Limb (tissue), 2 donors: ENCODE measurements at regions not wholly inside any gene's neighbourhood (a gene's known extent, or its start where the extent isn't known, plus 50 kb on each side); places are given as distances from the start of the nearest gene placed in this dataset.
"Not testable (repeated sequence)": the region's sequence is repeated elsewhere in the genome, so short reads cannot be mapped to it uniquely, and the experiment has no call there.

ENCODE experiments used
- DNase-seq, 2 donors: peaks; one replicate each; pipeline ENCODE4 v3.0.0-alpha.2; 2016; ENCODE audit errors: extremely low spot score in 2 of 2

DNA sequence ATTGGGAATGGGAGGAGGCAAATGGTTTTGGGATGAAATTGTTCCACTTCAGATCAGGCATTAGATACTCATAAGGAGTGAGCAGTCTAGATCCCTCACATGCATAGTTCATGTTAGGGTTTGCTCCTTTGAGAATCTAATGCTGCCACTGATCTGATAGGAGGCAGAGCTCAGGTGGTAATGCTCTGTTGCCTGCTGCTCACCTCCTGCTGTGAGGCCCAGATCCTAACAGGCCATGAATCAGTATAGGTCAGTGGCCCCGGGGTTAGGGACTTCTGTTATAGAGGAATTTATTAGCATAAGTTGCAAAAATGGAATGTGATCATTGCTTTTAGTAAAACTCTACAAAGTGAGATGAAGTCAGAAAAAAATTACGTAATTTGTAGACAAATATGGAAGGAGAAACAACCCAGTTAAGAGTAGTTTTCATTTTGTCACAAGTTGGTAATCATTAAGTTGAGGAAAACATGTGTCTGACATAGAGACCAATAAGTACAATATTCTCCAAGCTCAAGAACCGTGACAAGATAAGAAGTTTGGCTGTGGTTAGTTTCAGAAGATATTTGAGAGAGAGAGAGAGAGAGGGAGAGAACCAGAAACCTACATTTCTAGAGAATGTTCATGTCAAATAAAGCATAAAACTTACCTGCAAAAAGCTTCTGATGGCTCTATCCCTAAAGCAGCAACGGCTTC is 689.7 kb upstream of the PRMT6 start:
- no peak for DNase-seq

DNA sequence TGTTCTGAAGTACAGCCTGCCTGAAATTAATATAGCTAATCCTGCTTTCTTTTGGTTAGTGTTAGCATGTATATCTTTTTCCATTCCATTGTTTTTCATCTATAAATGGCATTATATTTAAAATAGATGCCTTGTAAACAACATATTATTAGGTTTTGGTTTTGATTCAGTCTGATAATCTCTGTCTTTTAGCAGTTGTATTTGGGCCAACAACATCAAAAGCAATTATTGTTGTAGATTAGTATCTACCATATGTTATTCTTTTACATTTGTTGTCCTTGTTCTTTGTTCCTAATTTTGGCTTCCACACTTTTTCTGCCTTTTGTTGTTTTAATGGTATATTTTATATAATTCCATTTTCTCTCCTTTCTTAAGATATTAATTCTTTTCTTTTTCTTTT is 678.2 kb upstream of the PRMT6 start:
- DNase-seq, result no peak

DNA sequence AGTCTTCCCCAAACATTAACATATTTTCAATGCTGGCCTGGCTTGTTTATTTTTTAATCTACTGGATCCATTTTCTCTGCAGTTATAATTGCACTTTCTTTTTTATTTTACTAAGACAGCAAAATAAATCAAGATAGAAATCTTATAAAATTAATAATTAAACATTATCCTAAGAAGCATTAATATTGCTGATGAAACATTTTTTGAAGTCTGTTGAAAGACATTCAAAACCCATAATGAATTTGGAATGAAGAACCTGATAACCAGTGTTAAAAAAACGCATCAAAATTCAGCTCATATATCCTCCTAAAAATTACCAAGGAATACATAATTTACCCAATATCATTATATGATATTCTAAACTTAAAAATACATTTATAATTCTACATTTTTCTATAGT is 675.7 kb upstream of the PRMT6 start:
- no peak for DNase-seq

DNA sequence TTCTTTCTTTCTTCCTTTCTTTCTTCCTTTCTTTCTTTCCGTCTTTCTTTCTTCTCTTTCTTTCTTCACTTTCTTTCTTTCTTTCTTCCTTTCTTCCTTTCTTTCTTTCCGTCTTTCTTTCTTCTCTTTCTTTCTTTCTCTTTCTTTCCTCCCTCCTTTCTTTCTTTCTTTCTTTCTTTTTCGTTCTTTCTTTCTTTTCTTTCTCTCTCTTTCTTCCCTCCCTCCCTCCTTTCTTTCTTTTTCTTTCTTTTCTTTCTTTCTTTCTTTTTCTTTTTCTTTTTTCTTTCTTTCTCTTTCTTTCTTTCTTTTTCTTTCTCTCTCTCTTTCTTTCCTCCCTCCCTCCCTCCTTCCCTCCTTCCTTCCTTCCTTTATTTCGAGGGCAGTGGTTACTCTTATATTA is 667.3 kb upstream of the PRMT6 start:
- not testable (repeated sequence) for DNase-seq

DNA sequence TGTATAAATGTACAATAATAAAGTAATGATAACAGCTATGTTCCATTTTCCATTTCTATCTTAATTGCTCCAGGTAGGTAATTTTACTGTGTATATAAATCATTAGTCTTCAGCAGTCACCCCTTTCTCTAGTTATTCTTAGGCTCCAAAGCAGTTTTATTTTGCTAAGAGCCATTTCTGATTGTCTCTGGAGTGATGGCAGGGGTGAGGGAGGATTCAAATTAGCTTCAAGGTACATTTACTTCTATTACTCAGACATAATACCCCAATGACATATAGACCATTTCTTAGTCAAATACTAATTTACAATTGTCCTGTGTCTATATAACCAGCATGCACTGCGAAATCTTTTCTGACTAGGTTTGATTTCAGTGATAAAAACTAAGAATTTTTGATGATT is 663.4 kb upstream of the PRMT6 start:
- DNase-seq, result no peak

DNA sequence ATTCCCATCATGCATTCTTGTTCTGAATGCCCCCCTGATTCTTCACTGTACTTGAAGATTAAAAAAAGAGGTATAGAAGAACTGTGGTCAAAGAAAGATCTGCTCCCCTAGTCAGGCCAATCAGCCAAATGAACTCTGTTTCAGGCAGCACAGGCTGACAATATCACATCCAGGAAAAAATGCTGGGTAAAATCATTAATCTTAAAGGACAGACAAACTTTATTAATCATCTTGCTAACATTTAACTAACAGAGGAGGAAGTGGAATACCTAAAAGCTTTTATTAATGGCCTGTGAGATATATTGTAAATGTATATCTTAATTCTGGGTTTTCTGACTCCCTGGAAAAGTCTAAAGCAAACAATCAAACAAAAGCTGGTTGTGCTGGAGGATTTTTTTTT is 660.5 kb upstream of the PRMT6 start:
- DNase-seq, result no peak

DNA sequence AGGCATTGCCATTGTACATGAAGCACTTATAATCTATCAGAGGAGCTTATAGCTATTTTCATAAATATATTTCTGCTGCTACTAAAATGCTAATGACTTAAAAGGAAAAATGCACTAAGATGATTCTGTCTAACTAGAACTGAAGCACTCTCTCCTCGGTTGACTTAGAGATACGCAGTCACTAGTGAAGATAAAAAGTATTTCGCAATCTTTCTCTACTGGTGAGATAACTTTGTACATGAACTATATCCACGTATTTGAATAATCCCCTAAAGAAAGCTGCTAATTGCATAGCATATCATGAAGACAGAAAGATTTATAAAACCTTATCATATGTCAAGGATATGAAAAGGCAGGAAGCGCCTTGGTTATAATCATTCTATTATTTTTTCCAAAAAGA is 658.1 kb upstream of the PRMT6 start:
- DNase-seq, result no peak

DNA sequence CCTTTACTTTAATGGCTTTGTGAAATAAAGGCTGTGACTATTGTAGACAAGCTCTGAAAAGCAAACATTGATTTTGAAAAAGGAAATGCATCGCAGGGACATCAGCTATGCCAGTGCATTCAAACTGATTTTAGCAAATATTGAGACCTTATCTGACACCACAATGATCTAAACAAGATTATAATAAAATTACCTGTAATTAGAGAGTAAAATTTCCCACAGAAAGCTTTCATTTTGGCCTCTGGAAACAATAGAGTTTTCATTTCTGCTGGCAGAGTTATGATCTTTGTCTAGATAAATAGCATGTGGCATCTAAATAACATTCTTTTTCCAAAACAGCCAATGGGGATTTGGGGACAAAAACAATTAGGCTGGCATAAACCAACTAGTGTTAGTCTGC is 650.4 kb upstream of the PRMT6 start:
- DNase-seq, result no peak

DNA sequence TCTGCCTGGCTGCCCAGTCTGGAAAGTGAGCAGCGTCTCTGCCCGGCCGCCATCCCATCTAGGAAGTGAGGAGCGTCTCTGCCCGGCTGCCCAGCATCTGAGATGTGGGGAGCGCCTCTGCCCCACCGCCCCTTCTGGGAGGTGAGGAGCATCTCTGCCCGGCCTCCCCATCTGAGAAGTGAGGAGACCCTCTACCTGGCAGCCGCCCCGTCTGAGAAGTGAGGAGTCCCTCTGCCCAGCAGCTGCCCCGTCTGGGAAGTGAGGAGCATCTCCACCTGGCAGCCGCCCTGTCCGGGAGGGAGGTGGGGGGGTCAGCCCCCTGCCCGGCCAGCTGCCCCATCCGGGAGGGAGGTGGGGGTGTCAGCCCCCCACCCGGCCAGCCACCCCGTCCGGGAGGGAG is 644.2 kb upstream of the PRMT6 start:
- DNase-seq, result not testable (repeated sequence)

DNA sequence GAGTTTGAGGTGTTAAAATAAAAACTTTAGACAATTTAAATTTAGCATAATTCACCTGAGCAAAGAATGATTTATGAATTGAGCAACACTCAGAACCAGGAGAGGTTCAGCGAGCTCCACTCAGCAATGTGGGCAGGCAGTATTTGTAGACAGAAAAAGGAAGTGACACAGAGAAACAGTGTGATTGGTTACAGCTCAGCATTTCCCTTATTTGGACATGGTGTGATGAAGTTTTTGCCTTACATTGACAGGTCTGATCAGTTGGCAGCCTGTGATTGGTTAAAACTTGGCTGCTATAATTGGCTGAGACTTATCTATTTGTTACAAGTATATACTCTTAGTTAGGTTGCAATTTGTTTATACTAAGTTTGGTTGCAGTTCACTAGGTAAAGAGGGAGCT is 621.2 kb upstream of the PRMT6 start:
- DNase-seq, result no peak

DNA sequence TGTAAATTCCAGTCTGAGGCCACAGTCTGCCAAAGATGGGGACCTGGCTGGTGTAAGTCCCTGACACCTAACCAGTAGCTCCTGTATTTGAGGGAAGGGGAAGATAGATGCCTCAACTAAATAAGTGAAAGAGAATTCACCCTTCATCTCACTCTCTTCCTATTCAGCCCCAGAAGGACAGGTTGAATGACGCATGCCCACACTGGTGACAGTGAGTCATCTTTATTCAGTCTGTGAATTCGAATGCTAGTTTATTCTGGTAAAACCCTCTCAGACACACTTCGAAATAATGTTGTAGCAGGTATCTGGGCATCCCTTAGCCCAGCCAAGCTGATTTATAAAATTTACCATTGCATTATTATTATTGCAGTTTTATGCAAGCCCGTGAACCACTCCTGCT is 617.0 kb upstream of the PRMT6 start:
- DNase-seq, result no peak

DNA sequence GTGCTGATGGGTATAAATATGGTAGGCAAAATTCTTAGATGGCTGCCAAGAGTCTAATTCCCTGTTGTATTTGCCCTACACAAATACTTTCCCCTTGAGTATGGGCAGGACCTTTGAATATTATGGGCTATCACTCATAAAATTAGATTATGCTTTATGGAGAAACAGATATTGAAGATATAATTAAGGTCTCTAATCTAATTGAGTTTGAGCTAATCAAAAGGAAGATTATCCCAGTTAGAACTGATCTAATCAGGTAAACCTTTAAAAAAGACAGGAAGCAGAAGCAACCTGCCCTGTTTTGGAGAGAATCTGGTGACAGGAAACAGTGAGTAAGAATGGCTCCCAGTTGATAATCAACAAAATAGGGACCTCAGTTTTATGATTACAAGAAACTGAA is 609.0 kb upstream of the PRMT6 start:
- no peak for DNase-seq

DNA sequence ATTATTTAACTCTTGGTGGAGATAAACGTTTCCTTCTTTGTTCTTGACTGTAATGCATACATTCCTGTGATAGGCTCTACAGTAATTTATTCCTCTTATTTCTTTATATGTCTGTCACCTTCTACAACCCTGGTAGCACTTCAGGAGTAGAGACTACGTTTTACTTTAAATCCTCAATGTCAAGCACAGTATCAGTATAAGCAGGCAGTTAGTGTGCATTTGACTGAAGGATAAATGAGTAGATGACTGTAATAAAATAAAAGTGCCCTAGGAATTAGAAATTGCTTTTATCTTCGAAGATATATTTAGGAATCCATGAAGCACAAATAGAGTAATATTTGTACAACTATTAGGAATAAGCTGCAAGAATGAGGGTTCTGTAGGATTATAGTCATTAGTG is 599.6 kb upstream of the PRMT6 start:
- no peak for DNase-seq

DNA sequence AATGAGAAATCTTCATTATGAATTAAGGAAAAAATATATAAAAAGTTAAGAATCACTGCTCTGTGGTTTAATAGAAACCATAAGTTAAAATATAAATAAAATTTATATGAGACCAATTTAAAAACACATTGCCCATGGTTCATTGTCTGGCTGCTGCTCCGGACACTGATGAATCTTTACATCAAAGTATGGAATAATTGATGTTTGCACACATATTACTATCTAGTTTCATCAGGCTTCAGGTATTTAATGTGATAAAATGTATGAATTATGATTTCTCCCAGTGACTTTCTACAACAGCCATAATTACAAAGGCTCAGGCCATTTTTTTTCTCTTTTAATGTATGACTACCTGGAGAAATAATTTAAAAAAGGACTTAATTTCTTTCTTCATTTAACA is 599.1 kb upstream of the PRMT6 start:
- DNase-seq, result no peak

DNA sequence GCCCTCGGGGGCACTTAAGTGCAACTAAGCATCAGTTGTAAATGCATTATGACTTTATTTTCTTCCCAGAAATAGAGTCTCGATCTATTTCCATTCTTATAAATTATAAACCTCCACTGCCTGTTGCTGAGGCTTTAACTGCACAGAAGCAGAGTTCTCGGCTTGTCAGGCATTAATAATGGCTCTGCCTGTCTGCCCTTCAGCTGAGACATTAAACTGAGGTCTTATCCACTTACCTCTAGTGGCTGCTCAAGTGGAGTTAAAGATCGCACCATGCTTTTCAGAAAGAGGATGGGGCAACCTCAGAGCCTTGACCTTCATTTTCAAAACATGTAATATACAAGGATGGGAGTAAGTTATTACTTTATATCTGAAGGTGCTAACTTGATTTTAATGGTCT is 597.6 kb upstream of the PRMT6 start:
- no peak for DNase-seq

DNA sequence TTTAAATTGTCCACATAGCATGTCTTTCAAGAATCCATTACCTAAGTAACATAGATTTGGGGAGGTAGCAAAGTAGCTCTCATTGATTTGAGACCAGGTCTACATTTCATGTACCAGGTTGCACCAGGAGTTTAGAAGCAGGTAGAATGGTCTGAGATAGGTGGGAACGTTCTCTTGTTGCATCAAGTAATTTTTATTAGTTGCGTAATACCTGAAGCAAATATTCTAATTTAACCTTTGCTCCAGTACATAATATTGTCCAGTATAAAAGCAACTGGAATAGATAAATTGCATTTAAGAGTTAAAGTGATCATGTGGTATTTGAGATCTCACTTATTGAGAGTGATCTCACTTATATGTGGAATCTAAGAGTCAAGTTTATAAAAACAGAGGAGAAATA is 597.1 kb upstream of the PRMT6 start:
- DNase-seq, result no peak

DNA sequence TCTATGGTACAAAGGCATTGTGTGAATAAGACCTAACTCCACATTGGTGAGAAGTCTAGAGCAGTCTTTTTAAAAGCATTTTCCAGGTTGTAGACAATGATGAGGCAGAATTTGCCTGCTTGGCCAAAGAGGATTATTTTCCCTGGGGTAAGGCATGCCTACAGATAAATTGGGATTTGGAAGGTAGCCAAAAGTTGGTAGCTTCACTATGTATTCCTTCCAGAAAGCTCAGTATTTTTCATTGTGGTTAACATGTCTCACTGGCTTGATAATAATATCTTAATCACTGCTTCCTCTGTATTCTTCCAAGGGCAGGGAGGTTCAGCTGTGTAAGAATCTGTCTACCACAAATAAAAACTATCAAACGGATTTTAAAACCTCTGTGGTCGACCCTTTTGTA is 590.8 kb upstream of the PRMT6 start:
- DNase-seq, result no peak

DNA sequence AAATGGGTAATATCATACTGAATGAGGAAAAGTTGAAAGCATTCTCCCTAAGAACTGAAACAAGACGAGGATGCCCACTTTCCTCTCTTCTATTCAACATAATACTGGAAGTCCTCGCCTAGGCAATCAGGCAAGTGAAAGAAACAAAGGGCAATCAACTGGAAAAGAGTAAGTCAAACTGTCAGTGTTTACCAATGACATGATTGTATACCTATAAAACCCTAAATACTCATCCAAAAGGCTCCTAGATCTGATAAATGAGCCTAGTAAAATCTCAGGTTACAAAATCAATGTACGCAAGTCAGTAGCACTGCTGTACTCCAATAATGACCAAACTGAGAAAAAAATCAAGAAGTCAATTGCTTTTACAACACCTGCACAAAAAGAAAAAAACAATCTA is 575.8 kb upstream of the PRMT6 start:
- no peak for DNase-seq

DNA sequence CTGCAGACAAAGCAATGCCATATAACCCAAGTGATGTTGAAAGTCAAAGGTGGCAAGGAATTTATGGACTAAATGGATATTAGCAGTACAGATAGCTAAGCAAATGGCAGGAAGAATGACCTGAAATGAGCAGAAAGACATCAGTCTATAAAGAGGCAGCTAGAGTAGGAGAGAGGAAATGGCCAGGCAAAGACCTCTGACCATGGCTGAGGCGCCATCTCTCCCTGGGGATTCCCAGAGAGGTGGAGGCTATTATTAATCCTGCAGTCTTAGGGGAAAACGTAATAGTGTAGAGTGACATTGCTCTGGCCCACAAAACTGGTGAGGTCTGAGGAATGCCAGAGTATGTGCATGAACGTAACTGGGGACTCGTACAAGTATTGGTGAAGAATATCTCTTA is 563.6 kb upstream of the PRMT6 start:
- no peak for DNase-seq

DNA sequence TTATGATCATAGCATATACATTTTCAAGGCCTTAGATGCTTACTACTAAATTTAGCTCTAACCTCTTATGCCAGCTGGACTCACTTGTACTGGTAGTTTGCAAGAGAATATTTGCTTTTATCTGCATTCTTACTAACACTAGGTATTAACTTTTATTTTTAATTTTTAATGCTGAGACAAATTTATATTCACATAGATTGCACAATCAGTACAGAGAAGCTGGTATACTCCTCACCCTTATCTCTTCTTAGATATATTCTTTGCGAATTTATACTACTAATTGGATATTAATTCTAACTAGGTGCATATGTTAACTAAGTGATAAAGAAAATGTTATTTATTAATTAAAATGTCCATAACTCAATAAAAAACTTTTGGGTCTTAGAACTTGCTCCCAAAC is 561.8 kb upstream of the PRMT6 start:
- no peak for DNase-seq

DNA sequence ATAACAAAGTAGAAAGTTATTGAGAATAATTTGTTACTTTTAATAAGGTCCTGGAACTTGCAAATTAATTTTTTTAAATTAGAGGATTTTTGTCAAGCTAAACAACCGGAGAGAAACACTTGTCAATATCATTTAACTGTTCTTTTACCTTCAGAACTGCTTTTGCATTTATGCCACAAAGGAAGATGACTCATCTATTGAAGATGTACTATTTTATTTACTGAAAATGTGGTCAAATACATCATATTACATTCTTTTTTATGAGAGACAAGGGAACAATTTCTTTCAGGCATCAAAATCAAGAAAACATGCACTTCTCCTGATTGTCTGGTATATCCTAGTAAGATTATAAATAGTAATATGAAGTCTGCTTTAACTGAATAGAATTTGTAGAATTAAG is 558.2 kb upstream of the PRMT6 start:
- no peak for DNase-seq

DNA sequence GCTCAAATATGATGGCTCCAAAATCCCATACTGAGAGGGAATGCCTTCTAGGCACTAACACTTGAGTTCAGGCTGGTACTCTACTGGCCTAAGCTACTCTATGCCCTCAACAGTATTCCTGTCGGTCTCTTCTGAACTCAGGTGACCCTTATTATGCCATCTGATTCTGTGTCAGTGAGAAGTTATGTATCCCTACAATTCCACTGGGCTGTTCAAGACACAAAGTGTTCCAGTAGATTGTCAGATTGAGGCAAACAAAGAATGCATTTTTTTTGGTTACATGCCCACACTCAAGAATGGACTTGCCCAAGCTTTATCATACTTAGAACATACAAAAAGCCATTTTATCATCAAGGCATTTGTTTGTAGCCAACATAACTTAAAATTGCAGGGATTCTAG is 553.8 kb upstream of the PRMT6 start:
- DNase-seq, result no peak

DNA sequence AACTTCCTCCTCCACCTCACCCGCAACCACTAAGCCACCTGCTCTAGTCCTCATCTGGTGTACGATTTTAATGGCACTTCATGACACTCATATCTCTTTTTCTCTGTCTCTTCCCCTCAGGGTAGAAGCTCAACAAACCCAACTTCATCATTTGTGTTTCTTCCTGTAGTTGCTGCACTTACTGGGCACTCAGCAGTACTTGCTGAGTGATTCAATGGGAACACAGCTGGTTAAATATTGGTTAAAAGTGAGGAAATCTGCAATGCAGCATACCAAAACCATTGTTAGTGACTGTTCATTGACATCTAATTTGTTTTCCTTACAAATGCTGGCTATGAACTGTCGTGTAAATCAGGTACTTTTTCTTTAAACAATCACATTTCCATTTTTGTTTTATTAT is 541.1 kb upstream of the PRMT6 start:
- DNase-seq, result no peak

DNA sequence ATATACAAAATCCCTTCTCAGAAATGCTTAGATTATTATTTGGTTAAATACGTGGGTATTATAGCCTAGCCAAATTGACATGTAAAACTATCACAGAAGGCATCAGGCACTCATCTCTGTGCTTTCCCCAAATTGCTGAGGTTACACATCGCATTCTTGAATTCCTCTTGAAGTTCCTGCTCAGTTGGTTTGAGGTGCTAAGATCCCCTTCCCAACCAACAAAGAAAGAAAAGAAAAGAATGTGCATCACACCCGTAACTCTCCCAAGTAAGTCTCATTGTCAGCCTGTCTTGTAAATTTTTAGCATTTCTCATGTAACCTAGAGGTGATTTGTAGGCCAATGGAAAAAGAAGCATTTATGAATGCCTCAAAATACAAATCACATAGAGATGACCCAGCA is 539.2 kb upstream of the PRMT6 start:
- no peak for DNase-seq
